Fibroblast of lung (primary cell): ENCODE measurements at regions not wholly inside any gene's neighbourhood (a gene's known extent, or its start where the extent isn't known, plus 50 kb on each side); places are given as distances from the start of the nearest gene placed in this dataset.

Experiments used
- CTCF ChIP-seq, 2 donors: IDR thresholded peaks in 1 of 2; conservative IDR thresholded peaks in 1 of 2; 1 replicate in 1 of 2; 2 replicates in 1 of 2; pipeline ENCODE4 v1.5.1; 2011 to 2012; ENCODE audit warnings: low read length in 2 of 2, control low read depth in 1 of 2, inconsistent platforms in 1 of 2, low read depth in 1 of 2, mild to moderate bottlenecking in 1 of 2
- EZH2 ChIP-seq: IDR thresholded peaks from 2 replicates; pipeline ENCODE4 v1.5.1; 2012; ENCODE audit warnings: low read length, control low read depth, mild to moderate bottlenecking; ENCODE audit errors: missing control alignments

GRCh38 chr6:139857143-139857542 lies 482.7 kb upstream of the CITED2 start:
- TF ChIP-seq CTCF (conservative IDR thresholded peaks at IDR 0.05 in 1 of 2, IDR thresholded peaks at IDR 0.05 in 1 of 2; ENCODE audit: low read depth in 1 of 2, low read length in 2 of 2) (no peak), EZH2 (no peak)
